ENCODE measurements at regions not wholly inside any gene's neighbourhood (a gene's known extent, or its start where the extent isn't known, plus 50 kb on each side); places are given as distances from the start of the nearest gene placed in this dataset.

- no peak for TF ChIP-seq YY1 (IDR thresholded peaks at IDR 0.05; ENCODE audit: insufficient read depth, insufficient read length)
- no peak for TF ChIP-seq SUZ12 (IDR thresholded peaks at IDR 0.05; ENCODE audit: extremely low read depth, insufficient read depth, insufficient read length)
Observed at GRCh38 chr14:55909879-55910278, 208.3 kb upstream of the PELI2 start.
